Activated B cell treated with CpG ODN at 0.5 μM for 24 hours (primary cell): ENCODE measurements at regions not wholly inside any gene's neighbourhood (a gene's known extent, or its start where the extent isn't known, plus 50 kb on each side); places are given as distances from the start of the nearest gene placed in this dataset.

Source experiments
- ATAC-seq: fragments of 200-7000 bp; cut with Tn5 transposase; one replicate; pipeline ENCODE4 v1.10.0; 2021; ENCODE audit warnings: low read depth, mild to moderate bottlenecking, moderate library complexity
- CTCF ChIA-PET: fragments of 350-600 bp; sonication (Branson Sonifier 250); formaldehyde crosslinking; loops from one replicate; lab custom pipeline; 2021; ENCODE audit warnings: antibody characterized with exemption; lab: Charles Lee
- POLR2A ChIA-PET: fragments of 350-600 bp; sonication (Branson Sonifier 250); formaldehyde crosslinking; loops from one replicate; lab custom pipeline; 2021; ENCODE audit warnings: antibody characterized with exemption; lab: Charles Lee
- DNase-seq: peaks from one replicate; pipeline ENCODE4 v3.0.0; 2022
- H3K27ac Mint-ChIP-seq: one replicate; pipeline ENCODE4 v1.8.0; 2020; ENCODE audit warnings: mixed read lengths
- H3K27me3 Mint-ChIP-seq: one replicate; pipeline ENCODE4 v1.8.0; 2021; ENCODE audit warnings: mixed read lengths
- H3K36me3 Mint-ChIP-seq: one replicate; pipeline ENCODE4 v1.8.0; 2021; ENCODE audit warnings: low read depth, mixed read lengths
- H3K4me1 Mint-ChIP-seq: one replicate; pipeline ENCODE4 v1.8.0; 2021; ENCODE audit warnings: mixed read lengths
- H3K4me3 Mint-ChIP-seq: one replicate; pipeline ENCODE4 v1.8.0; 2020; ENCODE audit warnings: mild to moderate bottlenecking, mixed read lengths
- H3K9me3 Mint-ChIP-seq: one replicate; pipeline ENCODE4 v1.8.0; 2020; ENCODE audit warnings: mixed read lengths
- CTCF ChIP-seq: fragments of 200-600 bp; IDR thresholded peaks from one replicate; pipeline ENCODE4 v1.8.0; 2022; ENCODE audit warnings: antibody characterized with exemption, mild to moderate bottlenecking
- intact Hi-C: fragments of 100-400 bp; cut with micrococcal nuclease; formaldehyde crosslinking; loops from one replicate; pipeline ENCODE4 v1.15.1; 2024

GRCh38 chr10:105868935-105869334, 1227.8 kb downstream of the SORCS3 start:
- no peak for DNase-seq
- Mint-ChIP-seq H3K4me3 (no peak overlapping the region), H3K27ac (no peak overlapping the region), H3K36me3 (no peaks in the 10 kb centered on the region), H3K4me1 (no peaks in the 10 kb centered on the region), H3K9me3 (peaks cover 12% of the 10 kb centered on the region), H3K27me3 (no peaks in the 10 kb centered on the region)
- TF ChIP-seq CTCF: no peak
- CTCF ChIA-PET: no interaction called here
- POLR2A ChIA-PET: no interaction called here
- intact Hi-C loops: no loop called here
- no peak for ATAC-seq

GRCh38 chr10:105864854-105865253, 1223.8 kb downstream of the SORCS3 start:
- no peak for DNase-seq
- H3K27me3 Mint-ChIP-seq: no peaks in the 10 kb centered on the region
- no peak for ATAC-seq
- no peak for TF ChIP-seq CTCF
- no peaks in the 10 kb centered on the region for H3K4me1 Mint-ChIP-seq
- no peaks in the 10 kb centered on the region for H3K9me3 Mint-ChIP-seq
- H3K4me3 Mint-ChIP-seq: no peak overlapping the region
- intact Hi-C loops: no loop called here
- CTCF ChIA-PET: no interaction called here
- H3K36me3 Mint-ChIP-seq: no peaks in the 10 kb centered on the region
- no peak overlapping the region for H3K27ac Mint-ChIP-seq
- POLR2A ChIA-PET: no interaction called here

- no peak overlapping the region for H3K27ac Mint-ChIP-seq
- POLR2A ChIA-PET: no interaction called here
- DNase-seq (no peak), ATAC-seq (no peak)
- no peaks in the 10 kb centered on the region for H3K36me3 Mint-ChIP-seq
- no peaks in the 10 kb centered on the region for H3K9me3 Mint-ChIP-seq
- H3K4me1 Mint-ChIP-seq: no peaks in the 10 kb centered on the region
- no peak overlapping the region for H3K4me3 Mint-ChIP-seq
- H3K27me3 Mint-ChIP-seq: no peaks in the 10 kb centered on the region
- CTCF ChIA-PET: no interaction called here
- intact Hi-C loops: no loop called here
- no peak for TF ChIP-seq CTCF
Observed at GRCh38 chr10:105857268-105858264, 1216.5 kb downstream of the SORCS3 start.

- no peak for DNase-seq
- no peaks in the 10 kb centered on the region for H3K9me3 Mint-ChIP-seq
Observed at GRCh38 chr10:105855791-105856190, 1214.7 kb downstream of the SORCS3 start.

More at GRCh38 chr10:105855791-105856190, 1214.7 kb downstream of the SORCS3 start:
- no peak for TF ChIP-seq CTCF
- ATAC-seq: no peak
- Mint-ChIP-seq H3K4me3 (no peak overlapping the region), H3K4me1 (no peaks in the 10 kb centered on the region), H3K27ac (no peak overlapping the region), H3K36me3 (no peaks in the 10 kb centered on the region), H3K27me3 (no peaks in the 10 kb centered on the region)
- intact Hi-C loops: no loop called here
- ChIA-PET CTCF (no interaction called here), POLR2A (no interaction called here)
